ENCODE measurements at regions not wholly inside any gene's neighbourhood (a gene's known extent, or its start where the extent isn't known, plus 50 kb on each side); places are given as distances from the start of the nearest gene placed in this dataset.

DNA sequence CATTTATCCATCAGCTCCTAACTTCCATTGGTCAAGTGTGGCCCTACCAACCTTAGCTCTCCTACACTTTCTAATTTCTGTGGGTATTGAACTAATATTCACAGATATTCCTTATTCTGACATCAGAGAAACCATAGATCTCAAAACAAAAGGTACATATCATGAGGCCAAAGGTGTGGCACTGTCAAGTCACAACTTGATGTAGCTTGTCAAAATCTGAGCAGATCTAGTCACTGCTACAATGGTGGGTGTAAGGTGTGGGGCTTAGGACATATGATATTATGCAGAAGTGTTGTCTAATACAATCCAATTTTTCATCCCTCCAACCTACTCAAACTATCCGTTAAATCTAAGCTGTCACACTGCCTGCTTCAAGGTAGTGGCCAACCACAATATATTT, 114.0 kb upstream of the FAR2 start:
- Mint-ChIP-seq H3K4me1 (no peaks in the 10 kb centered on the region), H3K36me3 (no peaks in the 10 kb centered on the region), H3K27me3 (peaks cover 22% of the 10 kb centered on the region), H3K27ac (no peak overlapping the region), H3K9me3 (peaks cover 0 to 7% (median 0%) of the 10 kb centered on the region in 7 donors), H3K4me3 (no peak overlapping the region)
- no peaks in the 10 kb centered on the region for H3K36me3 ChIP-seq (ENCODE audit: control insufficient read depth, insufficient read depth, low read length)
- ATAC-seq (ENCODE audit: low read depth in 2 of 2): no peak
- H3K27ac ChIP-seq (ENCODE audit: insufficient read depth, low read length, poor library complexity, severe bottlenecking): no peak overlapping the region
- peaks cover 1% of the 10 kb centered on the region for H3K27me3 ChIP-seq (ENCODE audit: control insufficient read depth, insufficient read depth, low read length)
- DNase-seq: no peak
- no peaks in the 10 kb centered on the region for H3K4me1 ChIP-seq (ENCODE audit: control insufficient read depth, insufficient read depth, low read length, poor library complexity, severe bottlenecking)
- H3K9me3 ChIP-seq (ENCODE audit: control insufficient read depth in 2 of 2, low read length in 2 of 2): no peaks in the 10 kb centered on the region
- no peak overlapping the region for H3K4me3 ChIP-seq (ENCODE audit: low read depth, low read length)

DNA sequence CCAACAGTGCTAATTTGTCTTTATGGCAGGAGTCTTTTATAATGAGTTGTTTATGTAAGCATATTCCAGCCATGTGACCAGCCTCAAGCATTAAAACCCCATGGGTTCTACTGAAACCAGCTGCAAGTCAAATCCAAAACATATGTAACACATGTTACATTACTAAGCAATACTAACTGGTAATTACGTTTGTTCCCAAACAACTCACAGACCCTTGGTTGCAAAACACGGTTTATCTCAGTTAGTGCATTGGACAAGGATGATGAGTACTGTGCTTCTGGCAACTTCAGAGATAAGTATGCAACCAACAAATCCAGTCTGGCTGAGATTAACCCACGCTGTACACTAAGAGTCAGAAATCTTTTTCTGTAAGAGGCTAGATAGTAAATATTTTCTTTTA, 110.1 kb upstream of the FAR2 start:
- no peaks in the 10 kb centered on the region for H3K36me3 ChIP-seq (ENCODE audit: control insufficient read depth, insufficient read depth, low read length)
- no peak overlapping the region for H3K4me3 Mint-ChIP-seq
- H3K9me3 Mint-ChIP-seq: peaks cover 0 to 7% (median 0%) of the 10 kb centered on the region in 7 donors
- H3K27ac Mint-ChIP-seq: no peak overlapping the region
- H3K27me3 Mint-ChIP-seq: peaks cover 32% of the 10 kb centered on the region
- no peaks in the 10 kb centered on the region for H3K36me3 Mint-ChIP-seq
- H3K4me3 ChIP-seq (ENCODE audit: low read depth, low read length): no peak overlapping the region
- H3K27ac ChIP-seq (ENCODE audit: insufficient read depth, low read length, poor library complexity, severe bottlenecking): no peak overlapping the region
- no peaks in the 10 kb centered on the region for H3K4me1 Mint-ChIP-seq
- H3K9me3 ChIP-seq (ENCODE audit: control insufficient read depth in 2 of 2, low read length in 2 of 2): no peaks in the 10 kb centered on the region
- no peak for DNase-seq
- no peak for ATAC-seq (ENCODE audit: low read depth in 2 of 2)
- peaks cover 10% of the 10 kb centered on the region for H3K27me3 ChIP-seq (ENCODE audit: control insufficient read depth, insufficient read depth, low read length)
- H3K4me1 ChIP-seq (ENCODE audit: control insufficient read depth, insufficient read depth, low read length, poor library complexity, severe bottlenecking): no peaks in the 10 kb centered on the region

DNA sequence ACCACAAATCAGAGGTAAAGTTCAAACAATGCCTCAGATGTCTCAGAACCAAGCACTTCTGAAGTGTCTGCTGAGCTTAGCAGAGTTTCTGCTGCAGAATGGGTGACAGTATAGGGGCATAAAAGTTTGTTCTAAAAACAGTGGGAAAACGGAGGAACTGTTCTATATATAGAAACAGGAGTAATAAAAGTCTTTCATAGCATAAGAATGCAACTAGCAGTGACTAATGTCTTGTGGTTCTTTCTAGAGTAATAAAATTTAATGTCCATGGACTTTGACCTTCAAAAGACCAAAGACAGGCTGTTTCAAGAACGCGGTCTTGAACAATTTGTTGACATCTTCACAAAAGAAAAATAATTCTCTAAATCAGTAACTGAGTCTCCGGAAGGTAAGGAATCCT, 107.5 kb upstream of the FAR2 start:
- Histone ChIP-seq H3K4me1 (ENCODE audit: control insufficient read depth, insufficient read depth, low read length, poor library complexity, severe bottlenecking) (no peaks in the 10 kb centered on the region), H3K27ac (ENCODE audit: insufficient read depth, low read length, poor library complexity, severe bottlenecking) (no peak overlapping the region), H3K36me3 (ENCODE audit: control insufficient read depth, insufficient read depth, low read length) (no peaks in the 10 kb centered on the region), H3K4me3 (ENCODE audit: low read depth, low read length) (no peak overlapping the region), H3K9me3 (ENCODE audit: control insufficient read depth in 2 of 2, low read length in 2 of 2) (no peaks in the 10 kb centered on the region), H3K27me3 (ENCODE audit: control insufficient read depth, insufficient read depth, low read length) (peaks cover 17% of the 10 kb centered on the region)
- Mint-ChIP-seq H3K36me3 (no peaks in the 10 kb centered on the region), H3K27ac (no peak overlapping the region), H3K4me1 (no peaks in the 10 kb centered on the region), H3K4me3 (no peak overlapping the region), H3K9me3 (peaks cover 0 to 3% (median 0%) of the 10 kb centered on the region in 7 donors), H3K27me3 (peaks cover 27% of the 10 kb centered on the region)
- no peak for DNase-seq
- no peak for ATAC-seq (ENCODE audit: low read depth in 2 of 2)

DNA sequence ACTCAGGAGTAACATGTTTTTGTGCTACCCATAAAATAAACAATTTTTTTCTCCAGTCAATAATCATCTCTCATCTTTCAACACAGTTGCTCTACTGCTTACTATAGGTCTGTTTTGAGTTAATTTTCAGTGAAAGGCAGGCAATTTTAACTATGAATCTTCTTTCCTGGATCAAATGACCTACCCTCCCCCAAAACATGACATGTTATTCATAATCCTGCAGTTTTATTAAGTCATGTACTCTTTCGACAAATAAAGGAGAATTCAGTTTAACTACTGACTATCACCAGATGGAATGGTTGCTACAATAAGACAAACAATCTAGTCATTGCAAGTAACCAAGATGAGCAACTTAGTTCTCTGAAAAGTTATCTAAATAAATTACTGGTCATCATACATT, 106.0 kb upstream of the FAR2 start:
- no peak overlapping the region for H3K4me3 Mint-ChIP-seq
- H3K4me1 Mint-ChIP-seq: no peaks in the 10 kb centered on the region
- H3K27ac ChIP-seq (ENCODE audit: insufficient read depth, low read length, poor library complexity, severe bottlenecking): no peak overlapping the region
- H3K9me3 Mint-ChIP-seq: peaks cover 0 to 3% (median 0%) of the 10 kb centered on the region in 7 donors
- H3K4me3 ChIP-seq (ENCODE audit: low read depth, low read length): no peak overlapping the region
- peaks cover 28% of the 10 kb centered on the region for H3K27me3 Mint-ChIP-seq
- ATAC-seq (ENCODE audit: low read depth in 2 of 2) (no peak), DNase-seq (no peak)
- peaks cover 16% of the 10 kb centered on the region for H3K27me3 ChIP-seq (ENCODE audit: control insufficient read depth, insufficient read depth, low read length)
- H3K36me3 Mint-ChIP-seq: no peaks in the 10 kb centered on the region
- H3K36me3 ChIP-seq (ENCODE audit: control insufficient read depth, insufficient read depth, low read length): no peaks in the 10 kb centered on the region
- H3K9me3 ChIP-seq (ENCODE audit: control insufficient read depth in 2 of 2, low read length in 2 of 2): no peaks in the 10 kb centered on the region
- H3K27ac Mint-ChIP-seq: no peak overlapping the region
- H3K4me1 ChIP-seq (ENCODE audit: control insufficient read depth, insufficient read depth, low read length, poor library complexity, severe bottlenecking): no peaks in the 10 kb centered on the region

DNA sequence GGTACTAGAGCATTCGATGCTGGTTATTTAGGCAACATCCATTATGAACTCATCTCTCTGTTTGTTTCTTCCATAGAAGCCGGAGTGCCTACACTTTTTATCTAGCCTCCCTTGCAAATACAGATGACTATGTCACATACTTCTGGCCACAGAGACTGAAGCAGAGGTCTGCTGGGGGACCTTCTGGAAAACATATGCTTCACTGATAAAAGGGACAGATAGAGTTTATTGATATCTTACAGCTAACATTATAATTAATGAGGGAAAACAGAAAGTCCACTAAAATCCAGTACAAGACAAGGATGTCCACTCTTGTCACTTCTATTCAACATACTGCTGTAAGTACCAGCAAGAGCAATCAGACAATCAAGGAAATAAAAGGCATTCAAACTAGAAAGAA, 104.3 kb upstream of the FAR2 start:
- H3K9me3 ChIP-seq (ENCODE audit: control insufficient read depth in 2 of 2, low read length in 2 of 2): no peaks in the 10 kb centered on the region
- no peak for ATAC-seq (ENCODE audit: low read depth in 2 of 2)
- Mint-ChIP-seq H3K27me3 (peaks cover 32% of the 10 kb centered on the region), H3K4me3 (no peak overlapping the region), H3K36me3 (no peaks in the 10 kb centered on the region), H3K4me1 (no peaks in the 10 kb centered on the region), H3K27ac (no peak overlapping the region), H3K9me3 (no peaks in the 10 kb centered on the region)
- H3K4me3 ChIP-seq (ENCODE audit: low read depth, low read length): no peak overlapping the region
- H3K27ac ChIP-seq (ENCODE audit: insufficient read depth, low read length, poor library complexity, severe bottlenecking): no peak overlapping the region
- H3K4me1 ChIP-seq (ENCODE audit: control insufficient read depth, insufficient read depth, low read length, poor library complexity, severe bottlenecking): no peaks in the 10 kb centered on the region
- peaks cover 20% of the 10 kb centered on the region for H3K27me3 ChIP-seq (ENCODE audit: control insufficient read depth, insufficient read depth, low read length)
- no peak for DNase-seq
- no peaks in the 10 kb centered on the region for H3K36me3 ChIP-seq (ENCODE audit: control insufficient read depth, insufficient read depth, low read length)

DNA sequence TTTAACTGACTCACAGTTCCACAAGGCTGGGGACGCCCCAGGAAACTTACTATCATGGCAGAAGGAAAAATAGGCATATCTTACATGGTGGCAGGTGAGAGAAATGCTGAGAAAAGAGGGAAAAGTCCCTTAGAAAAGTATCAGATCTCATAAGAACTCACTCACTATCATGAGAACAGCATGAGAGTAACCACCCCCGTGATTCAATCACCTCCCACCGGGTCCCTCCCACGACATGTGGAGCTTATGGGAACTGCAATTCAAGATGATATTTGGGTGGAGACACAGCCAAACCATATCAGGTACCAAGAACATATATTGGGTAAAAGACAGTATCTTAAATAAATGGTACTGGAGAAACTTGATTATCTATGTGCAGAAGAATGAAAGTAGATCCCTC, 100.3 kb upstream of the FAR2 start:
- Histone ChIP-seq H3K9me3 (ENCODE audit: control insufficient read depth in 2 of 2, low read length in 2 of 2) (no peaks in the 10 kb centered on the region), H3K27me3 (ENCODE audit: control insufficient read depth, insufficient read depth, low read length) (peaks cover 15% of the 10 kb centered on the region), H3K27ac (ENCODE audit: insufficient read depth, low read length, poor library complexity, severe bottlenecking) (no peak overlapping the region), H3K4me3 (ENCODE audit: low read depth, low read length) (no peak overlapping the region), H3K36me3 (ENCODE audit: control insufficient read depth, insufficient read depth, low read length) (no peaks in the 10 kb centered on the region), H3K4me1 (ENCODE audit: control insufficient read depth, insufficient read depth, low read length, poor library complexity, severe bottlenecking) (no peaks in the 10 kb centered on the region)
- peaks cover 40% of the 10 kb centered on the region for H3K27me3 Mint-ChIP-seq
- ATAC-seq (ENCODE audit: low read depth in 2 of 2): no peak
- peaks cover 0 to 5% (median 2%) of the 10 kb centered on the region in 7 donors for H3K9me3 Mint-ChIP-seq
- no peaks in the 10 kb centered on the region for H3K36me3 Mint-ChIP-seq
- H3K4me1 Mint-ChIP-seq: no peaks in the 10 kb centered on the region
- no peak overlapping the region for H3K4me3 Mint-ChIP-seq
- H3K27ac Mint-ChIP-seq: no peak overlapping the region
- DNase-seq: no peak

DNA sequence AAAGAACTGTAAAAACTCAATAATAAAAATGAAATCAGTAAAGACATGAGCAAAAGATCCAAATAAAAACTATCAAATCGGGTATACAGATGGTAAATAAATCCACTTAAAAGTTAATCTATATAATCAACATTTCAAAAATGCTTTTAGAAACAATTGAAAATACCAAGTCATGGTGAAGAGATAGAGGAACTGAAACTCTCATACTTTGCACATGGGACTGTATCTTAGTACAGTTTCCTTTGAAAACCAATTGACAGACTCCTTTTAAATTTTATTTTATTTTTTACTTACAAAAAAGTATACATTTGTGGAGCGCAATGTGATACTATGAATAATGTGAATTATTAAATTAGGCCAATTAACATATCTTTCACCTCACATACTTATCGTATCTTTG, 98.6 kb upstream of the FAR2 start:
- no peak overlapping the region for H3K27ac ChIP-seq (ENCODE audit: insufficient read depth, low read length, poor library complexity, severe bottlenecking)
- no peaks in the 10 kb centered on the region for H3K4me1 Mint-ChIP-seq
- H3K4me3 ChIP-seq (ENCODE audit: low read depth, low read length): no peak overlapping the region
- no peak overlapping the region for H3K27ac Mint-ChIP-seq
- H3K4me3 Mint-ChIP-seq: no peak overlapping the region
- peaks cover 0 to 5% (median 2%) of the 10 kb centered on the region in 7 donors for H3K9me3 Mint-ChIP-seq
- peaks cover 12% of the 10 kb centered on the region for H3K27me3 ChIP-seq (ENCODE audit: control insufficient read depth, insufficient read depth, low read length)
- H3K27me3 Mint-ChIP-seq: peaks cover 43% of the 10 kb centered on the region
- ATAC-seq (ENCODE audit: low read depth in 2 of 2) (no peak), DNase-seq (no peak)
- no peaks in the 10 kb centered on the region for H3K9me3 ChIP-seq (ENCODE audit: control insufficient read depth in 2 of 2, low read length in 2 of 2)
- no peaks in the 10 kb centered on the region for H3K36me3 Mint-ChIP-seq
- no peaks in the 10 kb centered on the region for H3K4me1 ChIP-seq (ENCODE audit: control insufficient read depth, insufficient read depth, low read length, poor library complexity, severe bottlenecking)
- H3K36me3 ChIP-seq (ENCODE audit: control insufficient read depth, insufficient read depth, low read length): no peaks in the 10 kb centered on the region

DNA sequence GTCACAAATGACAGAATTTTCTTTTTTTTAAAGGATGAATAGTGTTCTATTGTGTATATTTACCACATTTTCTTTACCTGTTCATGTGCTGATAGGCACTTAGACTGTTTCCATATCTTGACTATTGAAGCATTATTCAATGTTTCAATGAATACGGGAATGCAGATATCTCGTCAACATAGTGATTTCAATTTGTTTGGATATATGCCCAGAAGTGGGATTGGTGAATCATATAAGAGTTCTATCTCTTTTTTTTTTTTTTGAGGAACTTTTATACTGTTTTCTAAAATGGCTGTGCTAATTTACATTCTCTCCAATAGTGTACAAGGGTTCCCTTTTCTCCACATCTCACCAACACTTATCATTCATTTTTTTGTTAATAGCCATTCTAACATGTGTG, 97.9 kb upstream of the FAR2 start:
- DNase-seq (no peak), ATAC-seq (ENCODE audit: low read depth in 2 of 2) (no peak)
- no peak overlapping the region for H3K27ac Mint-ChIP-seq
- H3K4me1 ChIP-seq (ENCODE audit: control insufficient read depth, insufficient read depth, low read length, poor library complexity, severe bottlenecking): no peaks in the 10 kb centered on the region
- no peaks in the 10 kb centered on the region for H3K36me3 Mint-ChIP-seq
- H3K36me3 ChIP-seq (ENCODE audit: control insufficient read depth, insufficient read depth, low read length): no peaks in the 10 kb centered on the region
- no peaks in the 10 kb centered on the region for H3K9me3 ChIP-seq (ENCODE audit: control insufficient read depth in 2 of 2, low read length in 2 of 2)
- H3K4me3 Mint-ChIP-seq: no peak overlapping the region
- H3K27me3 Mint-ChIP-seq: peaks cover 46% of the 10 kb centered on the region
- no peak overlapping the region for H3K27ac ChIP-seq (ENCODE audit: insufficient read depth, low read length, poor library complexity, severe bottlenecking)
- peaks cover 8% of the 10 kb centered on the region for H3K27me3 ChIP-seq (ENCODE audit: control insufficient read depth, insufficient read depth, low read length)
- H3K4me3 ChIP-seq (ENCODE audit: low read depth, low read length): no peak overlapping the region
- no peaks in the 10 kb centered on the region for H3K4me1 Mint-ChIP-seq
- H3K9me3 Mint-ChIP-seq: peaks cover 0 to 5% (median 2%) of the 10 kb centered on the region in 7 donors

Data from CD4-positive, CD25-positive, alpha-beta regulatory T cell (primary cell).